Mucosa of descending colon (tissue), 3 donors: ENCODE measurements at regions not wholly inside any gene's neighbourhood (a gene's known extent, or its start where the extent isn't known, plus 50 kb on each side); places are given as distances from the start of the nearest gene placed in this dataset.

Experiments
- ATAC-seq: fragments of 200-7000 bp; cut with Tn5 transposase; one replicate; pipeline ENCODE4 v1.9.1; 2020; ENCODE audit warnings: mild to moderate bottlenecking, moderate library complexity
- DNase-seq, 3 donors: peaks; one replicate each; pipeline ENCODE4 v3.0.0-alpha.2; 2020
- H3K36me3 ChIP-seq: fragments of 200-600 bp; one replicate; pipeline ENCODE4 v1.8.0; 2021; ENCODE audit warnings: low read depth, mild to moderate bottlenecking
- H3K4me1 ChIP-seq: fragments of 200-600 bp; one replicate; pipeline ENCODE4 v1.8.0; 2021; ENCODE audit warnings: low read depth, mild to moderate bottlenecking
- H3K4me3 ChIP-seq: fragments of 200-600 bp; one replicate; pipeline ENCODE4 v1.8.0; 2021; ENCODE audit warnings: mild to moderate bottlenecking
- H3K9me3 ChIP-seq: fragments of 200-600 bp; one replicate; pipeline ENCODE4 v1.8.0; 2021; ENCODE audit warnings: mild to moderate bottlenecking
- intact Hi-C, 2 donors: fragments of 100-400 bp; cut with DNase I in 1 of 2; cut with micrococcal nuclease in 1 of 2; formaldehyde crosslinking; loops; one replicate each; pipeline versions ENCODE4 v1.11.0 to v1.11.1; 2022; cut with DNase I, micrococcal nuclease
- TF ChIP-seq, protein P1 (sequence below): fragments of 200-600 bp; IDR thresholded peaks from one replicate; pipeline ENCODE4 v1.8.0; 2022; ENCODE audit warnings: antibody characterized with exemption, mild to moderate bottlenecking
- donor health status: DM: no; HTN: no; CAD: no; lungs with moderate emphysema.
- donor health status: DM: no; HTN: no; CAD: no.
- donor health status: DM: no; HTN: yes; CAD: no.

- Histone ChIP-seq H3K36me3 (no peaks in the 10 kb centered on the region), H3K4me3 (no peak overlapping the region), H3K9me3 (no peaks in the 10 kb centered on the region), H3K4me1 (no peaks in the 10 kb centered on the region)
- TF ChIP-seq, protein P1, sequence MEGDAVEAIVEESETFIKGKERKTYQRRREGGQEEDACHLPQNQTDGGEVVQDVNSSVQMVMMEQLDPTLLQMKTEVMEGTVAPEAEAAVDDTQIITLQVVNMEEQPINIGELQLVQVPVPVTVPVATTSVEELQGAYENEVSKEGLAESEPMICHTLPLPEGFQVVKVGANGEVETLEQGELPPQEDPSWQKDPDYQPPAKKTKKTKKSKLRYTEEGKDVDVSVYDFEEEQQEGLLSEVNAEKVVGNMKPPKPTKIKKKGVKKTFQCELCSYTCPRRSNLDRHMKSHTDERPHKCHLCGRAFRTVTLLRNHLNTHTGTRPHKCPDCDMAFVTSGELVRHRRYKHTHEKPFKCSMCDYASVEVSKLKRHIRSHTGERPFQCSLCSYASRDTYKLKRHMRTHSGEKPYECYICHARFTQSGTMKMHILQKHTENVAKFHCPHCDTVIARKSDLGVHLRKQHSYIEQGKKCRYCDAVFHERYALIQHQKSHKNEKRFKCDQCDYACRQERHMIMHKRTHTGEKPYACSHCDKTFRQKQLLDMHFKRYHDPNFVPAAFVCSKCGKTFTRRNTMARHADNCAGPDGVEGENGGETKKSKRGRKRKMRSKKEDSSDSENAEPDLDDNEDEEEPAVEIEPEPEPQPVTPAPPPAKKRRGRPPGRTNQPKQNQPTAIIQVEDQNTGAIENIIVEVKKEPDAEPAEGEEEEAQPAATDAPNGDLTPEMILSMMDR, result no peak
- no peak for DNase-seq
- intact Hi-C loops, result no loop called here
- ATAC-seq, result no peak
Measured at GRCh38 chr12:91833780-91834359, 311.8 kb downstream of the BTG1 start.

DNA sequence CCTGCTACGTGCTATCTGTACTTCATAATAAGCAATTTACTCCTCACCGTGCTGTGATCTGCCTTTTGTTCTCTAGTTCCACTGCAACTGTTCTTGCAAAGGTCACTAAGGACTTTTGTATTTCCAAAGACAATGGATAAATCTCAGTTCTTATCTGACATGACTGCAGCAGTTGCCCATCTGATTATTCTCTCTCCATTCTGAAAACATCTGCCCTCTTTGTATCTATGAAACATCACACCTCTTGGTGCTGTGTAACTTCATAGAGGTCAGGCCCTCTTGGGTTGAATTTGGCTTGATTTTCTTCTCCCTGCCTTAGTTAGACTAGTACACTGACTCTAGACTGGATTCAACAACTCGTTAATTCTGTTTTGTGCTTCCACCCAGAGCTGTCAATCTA, 319.6 kb downstream of the BTG1 start:
- ATAC-seq (no peak), DNase-seq (no peak)
- Histone ChIP-seq H3K4me3 (no peak overlapping the region), H3K4me1 (no peaks in the 10 kb centered on the region), H3K9me3 (no peaks in the 10 kb centered on the region), H3K36me3 (no peaks in the 10 kb centered on the region)
- TF ChIP-seq, protein P1, result no peak
- intact Hi-C loops, result no loop called here

DNA sequence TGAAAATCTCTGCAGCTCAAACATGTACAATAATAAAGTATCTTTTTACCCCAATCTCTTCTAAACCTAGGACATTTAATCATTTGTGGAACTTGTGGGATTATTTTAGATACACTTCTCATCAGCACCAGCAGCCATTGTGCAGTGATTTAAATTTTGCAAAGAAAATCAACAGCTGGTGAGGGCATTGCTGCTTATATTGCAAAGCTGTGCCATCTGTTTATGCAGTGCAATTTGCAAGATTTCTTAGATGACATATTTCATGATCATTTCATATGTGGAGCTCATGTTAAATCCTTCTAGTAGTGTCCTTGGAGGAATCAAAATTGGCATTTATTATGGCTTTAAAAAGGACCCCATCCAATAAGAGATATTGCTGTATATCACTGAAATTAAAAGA, 320.7 kb downstream of the BTG1 start:
- ATAC-seq (no peak), DNase-seq (no peak)
- Histone ChIP-seq H3K4me3 (no peak overlapping the region), H3K36me3 (no peaks in the 10 kb centered on the region), H3K4me1 (no peaks in the 10 kb centered on the region), H3K9me3 (no peaks in the 10 kb centered on the region)
- TF ChIP-seq, protein P1, result no peak
- intact Hi-C loops, result no loop called here

DNA sequence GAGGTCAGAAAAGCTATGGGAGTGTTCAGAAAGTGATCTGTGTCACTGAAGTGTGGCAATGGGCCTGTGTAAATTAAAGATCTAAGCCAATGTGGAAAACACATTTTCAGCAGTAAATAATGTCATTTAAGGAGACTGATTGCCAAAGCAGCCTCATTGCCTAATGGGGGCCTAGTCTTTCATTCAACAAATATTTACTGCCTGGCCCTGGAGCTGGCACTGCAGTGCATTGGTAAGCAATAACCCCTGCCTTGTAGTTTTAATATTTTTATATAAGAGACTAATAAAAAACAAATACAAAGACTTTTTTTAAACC, 326.6 kb downstream of the BTG1 start:
- DNase-seq, result no peak
- Histone ChIP-seq H3K9me3 (no peaks in the 10 kb centered on the region), H3K4me1 (no peaks in the 10 kb centered on the region), H3K4me3 (no peak overlapping the region), H3K36me3 (no peaks in the 10 kb centered on the region)
- ATAC-seq, result no peak
- intact Hi-C loops, result loop anchor here in 1 of 2 donors (10.0 kb wide), 1 partner anchor 326 kb away; the partner anchor contains the start of gene BTG1
- TF ChIP-seq, protein P1, result no peak

- H3K36me3 ChIP-seq, result no peaks in the 10 kb centered on the region
- ATAC-seq (no peak), DNase-seq (no peak)
- intact Hi-C loops, result loop anchor here in 1 of 2 donors (10.0 kb wide), 1 partner anchor 326 kb away; the partner anchor contains the start of gene BTG1
- no peaks in the 10 kb centered on the region for H3K9me3 ChIP-seq
- no peak overlapping the region for H3K4me3 ChIP-seq
- no peaks in the 10 kb centered on the region for H3K4me1 ChIP-seq
- TF ChIP-seq, protein P1, result no peak
Measured at GRCh38 chr12:91818227-91819131, 327.2 kb downstream of the BTG1 start.
